Stomach (tissue), 4 donors: ENCODE measurements at regions not wholly inside any gene's neighbourhood (a gene's known extent, or its start where the extent isn't known, plus 50 kb on each side); places are given as distances from the start of the nearest gene placed in this dataset.

Experiments
- CTCF ChIP-seq, 7 experiments: fragments of 450-650 bp in 4 of 7; fragments of 200-600 bp in 3 of 7; sonication (generic) in 3 of 7; IDR thresholded peaks; one replicate each; pipeline ENCODE4 v1.5.1; 2016 to 2019; ENCODE audit warnings: antibody characterized with exemption in 7 of 7, control low read depth in 2 of 7, mild to moderate bottlenecking in 1 of 7
- POLR2A ChIP-seq, 4 donors: fragments of 450-650 bp; IDR thresholded peaks; one replicate each; pipeline ENCODE4 v1.6.1; 2016; ENCODE audit warnings: antibody characterized with exemption in 4 of 4, control low read depth in 2 of 4, mild to moderate bottlenecking in 1 of 4, moderate library complexity in 1 of 4

- TF ChIP-seq CTCF (IDR thresholded peaks at IDR 0.05) (no peak), POLR2A (IDR thresholded peaks at IDR 0.05) (no peak)
Observed at GRCh38 chr1:166703141-166703540, 136.1 kb upstream of the POGK start.
